ENCODE measurements at regions not wholly inside any gene's neighbourhood (a gene's known extent, or its start where the extent isn't known, plus 50 kb on each side); places are given as distances from the start of the nearest gene placed in this dataset.
"Not testable (repeated sequence)": the region's sequence is repeated elsewhere in the genome, so short reads cannot be mapped to it uniquely, and the experiment has no call there.

GRCh38 chr2:53510401-53510800 lies 257.2 kb upstream of the CHAC2 start:
- Mint-ChIP-seq H3K4me3 (no peak overlapping the region), H3K36me3 (ENCODE audit: low read depth) (peaks cover 4% of the 10 kb centered on the region), H3K9me3 (peaks cover 4% of the 10 kb centered on the region), H3K4me1 (no peaks in the 10 kb centered on the region), H3K27ac (no peak overlapping the region), H3K27me3 (ENCODE audit: low read depth, poor library complexity) (peaks cover 67% of the 10 kb centered on the region)
- TF ChIP-seq CTCF (IDR thresholded peaks at IDR 0.05), result no peak
- DNase-seq, result no peak

GRCh38 chr2:53509831-53510388 lies 257.7 kb upstream of the CHAC2 start:
- peaks cover 4% of the 10 kb centered on the region for H3K9me3 Mint-ChIP-seq
- no peak for DNase-seq
- H3K27ac Mint-ChIP-seq, result no peak overlapping the region
- TF ChIP-seq CTCF (IDR thresholded peaks at IDR 0.05), result no peak
- H3K36me3 Mint-ChIP-seq (ENCODE audit: low read depth), result peaks cover 4% of the 10 kb centered on the region
- no peak overlapping the region for H3K4me3 Mint-ChIP-seq
- peaks cover 70% of the 10 kb centered on the region for H3K27me3 Mint-ChIP-seq (ENCODE audit: low read depth, poor library complexity)
- peaks cover 2% of the 10 kb centered on the region for H3K4me1 Mint-ChIP-seq

- Mint-ChIP-seq H3K27ac (peak overlapping the region; percentile 30), H3K36me3 (ENCODE audit: low read depth) (peaks cover 4% of the 10 kb centered on the region), H3K27me3 (ENCODE audit: low read depth, poor library complexity) (peaks cover 68% of the 10 kb centered on the region), H3K4me3 (no peak overlapping the region), H3K4me1 (peaks cover 12% of the 10 kb centered on the region), H3K9me3 (peaks cover 4% of the 10 kb centered on the region)
- no peak for DNase-seq
- no peak for TF ChIP-seq CTCF (IDR thresholded peaks at IDR 0.05)
Observed at GRCh38 chr2:53508667-53509066, 258.9 kb upstream of the CHAC2 start.

GRCh38 chr2:53507070-53507469 lies 260.5 kb upstream of the CHAC2 start:
- not testable (repeated sequence) for DNase-seq; H3K9me3 Mint-ChIP-seq; H3K27ac Mint-ChIP-seq; H3K36me3 Mint-ChIP-seq (ENCODE audit: low read depth); H3K4me3 Mint-ChIP-seq
- H3K4me1 Mint-ChIP-seq, result peaks cover 12% of the 10 kb centered on the region
- H3K27me3 Mint-ChIP-seq (ENCODE audit: low read depth, poor library complexity), result peaks cover 55% of the 10 kb centered on the region

GRCh38 chr2:53505826-53506225 lies 261.8 kb upstream of the CHAC2 start:
- peaks cover 12% of the 10 kb centered on the region for H3K4me1 Mint-ChIP-seq
- H3K9me3 Mint-ChIP-seq, result peaks cover 4% of the 10 kb centered on the region
- peaks cover 45% of the 10 kb centered on the region for H3K27me3 Mint-ChIP-seq (ENCODE audit: low read depth, poor library complexity)
- no peak for TF ChIP-seq CTCF (IDR thresholded peaks at IDR 0.05)
- peaks cover 4% of the 10 kb centered on the region for H3K36me3 Mint-ChIP-seq (ENCODE audit: low read depth)
- H3K4me3 Mint-ChIP-seq, result no peak overlapping the region
- H3K27ac Mint-ChIP-seq, result no peak overlapping the region
- no peak for DNase-seq

GRCh38 chr2:53504507-53504906 lies 263.1 kb upstream of the CHAC2 start:
- Mint-ChIP-seq H3K4me3 (no peak overlapping the region), H3K27ac (no peak overlapping the region), H3K4me1 (peaks cover 12% of the 10 kb centered on the region), H3K27me3 (ENCODE audit: low read depth, poor library complexity) (peaks cover 43% of the 10 kb centered on the region), H3K36me3 (ENCODE audit: low read depth) (peaks cover 4% of the 10 kb centered on the region), H3K9me3 (peaks cover 4% of the 10 kb centered on the region)
- no peak for DNase-seq
- TF ChIP-seq CTCF (IDR thresholded peaks at IDR 0.05), result no peak
